Right renal cortex interstitium (tissue), 3 donors: ENCODE measurements at regions not wholly inside any gene's neighbourhood (a gene's known extent, or its start where the extent isn't known, plus 50 kb on each side); places are given as distances from the start of the nearest gene placed in this dataset.
"Not testable (repeated sequence)": the region's sequence is repeated elsewhere in the genome, so short reads cannot be mapped to it uniquely, and the experiment has no call there.

ENCODE experiments used
- DNase-seq, 3 donors: peaks; one replicate each; pipeline ENCODE4 v3.0.0-alpha.2; 2013; ENCODE audit warnings: low read depth in 3 of 3, low spot score in 2 of 3

GRCh38 chr9:7739595-7739994, 60.0 kb downstream of the DMAC1 start:
- DNase-seq = no peak

DNA sequence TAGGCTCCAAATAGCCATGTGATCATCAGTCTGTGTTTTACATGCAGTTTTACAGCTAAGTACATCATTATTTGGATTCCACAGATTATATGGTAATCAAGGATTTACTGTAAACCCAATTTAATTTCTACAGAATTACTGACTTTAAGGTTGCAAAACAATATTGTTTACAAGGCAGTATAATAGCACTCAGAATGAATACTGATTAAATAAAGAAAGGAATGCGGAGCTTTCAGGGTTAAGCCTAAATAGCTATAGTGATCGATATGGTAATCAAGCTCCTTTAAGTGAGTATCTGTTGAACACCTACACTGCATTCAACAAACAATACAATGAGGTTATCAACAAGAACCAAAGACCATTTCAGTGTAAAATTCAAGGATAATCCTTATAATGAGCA, 64.3 kb downstream of the DMAC1 start:
- no peak for DNase-seq

GRCh38 chr9:7730164-7730445, 69.5 kb downstream of the DMAC1 start:
- DNase-seq = no peak

DNA sequence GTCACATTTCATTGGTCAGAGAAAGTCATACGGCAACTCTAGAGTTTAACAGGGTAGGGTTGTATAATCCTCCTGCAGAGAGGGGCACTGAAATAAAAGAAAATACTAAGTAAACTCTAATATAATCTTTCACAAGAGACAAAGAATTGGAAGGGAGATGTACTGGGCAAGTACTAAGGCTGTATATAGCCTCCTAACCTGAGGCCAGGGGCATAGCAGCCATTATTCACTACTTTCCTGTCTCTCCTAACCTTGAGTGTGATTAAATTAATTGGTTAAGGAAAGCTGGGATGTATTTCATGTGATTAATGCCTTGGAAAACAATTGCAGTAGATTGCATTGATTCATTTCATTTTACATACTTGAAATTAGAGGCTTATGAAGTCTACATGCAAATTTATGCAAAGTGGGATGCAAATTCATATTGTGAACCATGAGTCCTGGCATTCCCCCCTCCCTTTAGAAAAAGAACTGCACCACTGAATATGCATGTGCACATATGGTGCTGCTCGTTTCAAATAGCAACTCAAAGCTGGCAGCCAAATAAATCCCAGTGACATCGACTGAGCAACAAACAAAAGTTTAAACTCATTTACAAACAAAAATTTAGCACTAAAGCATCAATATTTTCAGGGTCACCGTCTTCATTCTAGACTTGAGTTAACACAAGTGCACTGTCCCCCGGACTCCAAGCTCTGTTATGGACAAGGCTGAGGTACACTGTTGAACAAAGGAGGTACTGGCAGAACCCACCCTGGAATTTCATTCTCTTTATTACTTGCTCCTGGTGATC, 70.0 kb downstream of the DMAC1 start:
- no peak for DNase-seq

- no peak for DNase-seq
Measured at GRCh38 chr9:7721291-7721690, 78.3 kb downstream of the DMAC1 start.

- DNase-seq = not testable (repeated sequence)
Measured at GRCh38 chr9:7713088-7713487, 86.5 kb downstream of the DMAC1 start.

DNA sequence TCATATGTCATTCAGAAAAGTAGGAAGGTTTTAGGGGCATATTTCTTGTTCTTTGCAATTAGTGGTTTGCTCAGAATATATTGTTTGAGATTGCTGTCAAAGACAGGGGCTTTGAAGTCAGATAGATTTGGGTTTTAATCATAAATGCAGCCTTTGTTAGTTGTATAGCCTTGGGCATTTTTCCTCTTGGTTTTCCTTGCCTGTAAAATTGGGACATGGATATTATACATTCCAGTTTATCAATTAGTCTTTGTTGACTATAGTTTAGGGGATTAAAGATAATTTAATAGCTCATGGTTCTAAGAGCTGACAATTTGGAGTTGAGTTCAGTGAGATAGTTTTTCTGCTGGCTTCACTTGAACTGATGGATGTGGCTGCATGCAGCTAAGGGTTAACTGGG, 88.9 kb downstream of the DMAC1 start:
- DNase-seq = no peak

GRCh38 chr9:7707934-7708333, 91.6 kb downstream of the DMAC1 start:
- DNase-seq = no peak

GRCh38 chr9:7704543-7704942, 95.0 kb downstream of the DMAC1 start:
- DNase-seq = no peak

- no peak for DNase-seq
Measured at GRCh38 chr9:7691909-7692308, 107.7 kb downstream of the DMAC1 start.

DNA sequence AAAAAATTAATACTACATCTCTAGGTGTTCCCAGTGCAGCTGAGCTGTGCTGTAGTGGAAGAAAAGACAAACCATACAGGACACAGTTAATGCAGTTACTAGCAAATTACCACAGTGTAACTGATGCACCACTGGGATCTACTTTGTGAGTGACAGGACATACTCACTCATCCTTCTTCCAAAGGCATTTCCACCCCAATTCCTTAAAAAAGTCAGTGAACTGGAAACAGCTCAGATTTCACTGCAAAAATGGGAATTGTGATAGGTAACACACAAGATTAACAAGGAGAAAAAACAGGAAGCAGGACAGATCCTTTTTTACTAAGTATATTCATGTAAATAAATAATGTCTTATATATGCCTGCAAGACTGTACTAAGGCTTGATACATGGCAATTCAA, 109.6 kb downstream of the DMAC1 start:
- DNase-seq = no peak

DNA sequence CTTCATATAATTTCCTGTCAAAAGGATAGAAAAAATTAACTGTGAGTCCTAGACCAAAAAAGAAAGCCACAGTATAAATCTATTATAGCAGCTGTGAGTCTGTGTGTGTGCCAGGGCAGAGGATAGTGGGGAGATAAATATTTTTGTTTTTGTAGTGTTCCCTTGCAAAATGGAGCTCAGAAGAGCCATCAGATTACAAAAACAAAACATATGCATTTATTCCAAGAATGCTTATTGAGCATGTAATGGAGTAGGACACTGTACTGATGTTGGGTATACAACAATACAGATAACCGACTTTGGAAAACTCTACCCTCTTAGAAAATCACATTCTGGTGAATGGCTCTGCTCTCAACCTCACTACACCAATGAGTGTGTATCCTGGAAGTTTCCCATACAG, 111.0 kb downstream of the DMAC1 start:
- no peak for DNase-seq

- DNase-seq = no peak
Measured at GRCh38 chr9:7676609-7677156, 122.9 kb downstream of the DMAC1 start.

DNA sequence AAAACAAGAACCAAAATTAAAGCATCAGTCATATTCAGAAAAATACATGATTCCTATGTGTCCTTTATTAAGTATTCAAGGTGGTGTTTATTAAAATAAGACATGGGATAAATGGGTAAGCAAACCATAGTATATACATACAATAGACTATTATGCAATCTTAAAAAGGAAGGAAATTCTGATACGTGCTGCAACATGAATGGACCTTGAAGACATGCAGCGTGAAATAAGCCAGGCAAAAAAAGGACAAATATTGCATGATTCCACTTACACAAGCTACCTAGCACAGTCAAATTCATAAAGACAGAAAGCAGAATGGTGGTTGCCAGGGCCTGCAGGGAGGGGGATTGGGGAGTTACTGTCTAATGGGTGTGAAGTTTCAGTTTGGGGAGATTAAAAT, 127.7 kb downstream of the DMAC1 start:
- no peak for DNase-seq

GRCh38 chr9:7668541-7668940, 131.0 kb downstream of the DMAC1 start:
- no peak for DNase-seq

GRCh38 chr9:7665874-7666273, 133.7 kb downstream of the DMAC1 start:
- DNase-seq = no peak

GRCh38 chr9:7659766-7660165, 139.8 kb downstream of the DMAC1 start:
- no peak for DNase-seq

- DNase-seq = no peak
Measured at GRCh38 chr9:7656636-7657035, 142.9 kb downstream of the DMAC1 start.

- DNase-seq = no peak
Measured at GRCh38 chr9:7653262-7653661, 146.3 kb downstream of the DMAC1 start.

- no peak for DNase-seq
Measured at GRCh38 chr9:7640231-7640630, 159.3 kb downstream of the DMAC1 start.

DNA sequence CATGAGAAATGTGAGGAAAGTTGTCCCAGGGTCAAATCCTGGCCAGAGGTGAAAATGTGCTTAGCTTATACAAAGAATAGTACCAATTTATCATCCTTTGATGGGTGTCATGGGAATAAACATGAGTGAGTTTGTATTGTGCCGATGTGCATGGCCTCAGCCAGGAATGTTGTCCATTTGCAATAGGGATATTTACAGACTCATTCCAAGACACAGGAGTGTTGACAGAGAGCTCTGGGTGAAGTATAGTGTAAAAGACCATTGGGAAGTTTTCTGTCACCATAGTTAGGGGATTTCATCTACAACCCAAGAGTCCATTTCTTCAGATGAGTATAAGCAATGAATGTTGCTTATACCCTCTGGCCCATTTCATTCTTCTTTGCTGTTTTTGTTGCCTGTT, 160.1 kb downstream of the DMAC1 start:
- no peak for DNase-seq

GRCh38 chr9:7636838-7637467, 162.6 kb downstream of the DMAC1 start:
- no peak for DNase-seq
